ENCODE measurements at regions not wholly inside any gene's neighbourhood (a gene's known extent, or its start where the extent isn't known, plus 50 kb on each side); places are given as distances from the start of the nearest gene placed in this dataset.

DNA sequence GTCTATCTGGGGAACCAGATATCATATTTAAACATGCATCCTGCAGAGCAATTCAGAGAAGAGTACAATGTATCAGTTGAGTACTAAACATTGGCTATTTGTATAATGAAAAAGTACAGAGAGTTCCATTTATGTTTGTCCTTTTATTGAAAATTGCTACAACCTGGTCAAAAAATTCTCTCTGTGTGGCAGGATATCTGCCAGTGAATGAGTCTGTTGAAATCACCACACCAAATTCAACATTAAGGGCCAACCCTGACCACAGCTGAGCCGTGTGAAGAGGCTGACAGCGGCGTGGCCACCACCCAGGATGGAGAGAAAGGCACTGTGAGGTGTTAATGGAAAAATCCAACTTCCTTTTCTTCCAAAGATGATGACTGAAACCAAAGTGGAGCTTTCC is 422.7 kb upstream of the PIK3R1 start:
- TF ChIP-seq CTCF (IDR thresholded peaks at IDR 0.05; ENCODE audit: poor library complexity) (no peak), EZH2 (IDR thresholded peaks at IDR 0.05; ENCODE audit: borderline replicate concordance) (no peak), EZH2phosphoT487 (IDR thresholded peaks at IDR 0.05; ENCODE audit: low read depth, severe bottlenecking, unreplicated experiment) (no peak)

Data from hepatocyte (in vitro differentiated cells).